ENCODE measurements at regions not wholly inside any gene's neighbourhood (a gene's known extent, or its start where the extent isn't known, plus 50 kb on each side); places are given as distances from the start of the nearest gene placed in this dataset.
"Not testable (repeated sequence)": the region's sequence is repeated elsewhere in the genome, so short reads cannot be mapped to it uniquely, and the experiment has no call there.

GRCh38 chr11:38384568-38384967 is 1786.5 kb upstream of the RAG2 start:
- no peak for DNase-seq

DNA sequence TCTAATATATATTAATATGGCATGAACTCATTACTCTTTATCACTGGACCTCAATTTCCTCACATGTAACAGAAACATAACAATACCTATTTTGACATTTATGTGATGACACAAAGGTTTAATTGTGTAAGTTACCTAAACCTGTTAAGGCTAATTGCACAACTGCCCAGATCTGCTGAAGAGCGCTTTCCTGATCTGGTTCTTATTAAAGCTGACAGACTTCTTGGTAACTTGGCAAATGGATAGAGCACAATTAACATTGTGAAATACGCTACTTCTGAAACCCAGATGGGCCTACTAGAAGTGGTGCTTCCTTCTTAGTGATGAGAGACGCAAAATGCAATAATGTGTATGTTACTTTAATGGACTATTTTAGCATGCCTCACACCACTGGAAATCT is 1767.2 kb upstream of the RAG2 start:
- no peak for DNase-seq

- no peak for DNase-seq
These were observed 1758.2 kb upstream of the RAG2 start for GRCh38 chr11:38356255-38356654.

DNA sequence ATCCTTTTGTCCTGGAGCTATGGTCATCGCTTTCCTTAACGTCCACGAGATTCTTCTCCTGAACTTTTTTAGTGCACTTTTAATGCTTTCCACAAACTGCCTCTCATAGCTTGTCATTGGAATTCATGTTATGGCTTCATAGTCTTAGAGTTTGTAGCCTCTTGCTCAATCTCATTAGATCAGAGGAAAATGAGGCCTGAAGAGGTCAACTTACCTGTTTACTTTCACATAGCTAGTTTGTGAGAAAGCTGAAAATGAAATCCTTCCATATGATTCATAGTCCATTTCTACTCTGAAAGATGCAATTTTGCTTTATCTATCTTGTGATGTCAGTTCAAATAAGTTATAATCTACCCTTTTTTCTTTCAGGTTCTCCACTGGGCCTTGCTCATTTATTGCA is 1747.2 kb upstream of the RAG2 start:
- no peak for DNase-seq

DNA sequence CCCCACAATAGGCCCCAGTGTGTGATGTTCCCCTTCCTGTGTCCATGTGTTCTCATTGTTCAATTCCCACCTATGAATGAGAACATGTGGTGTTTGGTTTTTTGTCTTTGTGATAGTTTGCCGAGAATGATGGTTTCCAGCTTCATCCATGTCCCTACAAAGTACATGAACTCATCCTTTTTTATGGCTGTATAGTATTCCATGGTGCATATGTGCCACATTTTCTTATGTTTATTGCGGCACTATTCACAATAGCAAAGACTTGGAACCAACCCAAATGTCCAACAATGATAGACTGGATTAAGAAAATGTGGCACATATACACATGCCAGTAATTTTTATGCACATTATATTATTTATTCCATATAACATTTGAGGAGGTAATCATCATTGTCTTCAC is 1743.6 kb upstream of the RAG2 start:
- not testable (repeated sequence) for DNase-seq

GRCh38 chr11:38339835-38340440 is 1741.9 kb upstream of the RAG2 start:
- DNase-seq = no peak

DNA sequence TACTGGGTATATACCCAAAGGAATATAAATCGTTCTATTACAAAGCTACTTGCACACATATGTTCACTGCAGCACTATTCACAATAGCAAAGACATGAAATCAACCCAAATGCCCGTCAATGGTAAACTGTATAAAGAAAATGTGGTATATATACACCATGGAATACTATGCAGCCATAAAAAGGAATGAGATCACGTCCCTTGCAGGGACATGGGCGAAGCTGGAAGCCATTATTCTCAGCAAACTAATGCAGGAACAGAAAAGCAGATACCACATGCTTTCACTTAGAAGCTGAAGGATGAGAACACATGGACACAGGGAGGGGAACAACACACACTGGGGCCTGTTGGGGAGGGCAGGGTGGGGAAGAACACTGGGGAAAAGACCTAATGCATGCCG is 1740.0 kb upstream of the RAG2 start:
- not testable (repeated sequence) for DNase-seq

GRCh38 chr11:38332046-38332445 is 1734.0 kb upstream of the RAG2 start:
- no peak for DNase-seq

- no peak for DNase-seq
These were observed 1732.5 kb upstream of the RAG2 start for GRCh38 chr11:38330578-38330977.

DNA sequence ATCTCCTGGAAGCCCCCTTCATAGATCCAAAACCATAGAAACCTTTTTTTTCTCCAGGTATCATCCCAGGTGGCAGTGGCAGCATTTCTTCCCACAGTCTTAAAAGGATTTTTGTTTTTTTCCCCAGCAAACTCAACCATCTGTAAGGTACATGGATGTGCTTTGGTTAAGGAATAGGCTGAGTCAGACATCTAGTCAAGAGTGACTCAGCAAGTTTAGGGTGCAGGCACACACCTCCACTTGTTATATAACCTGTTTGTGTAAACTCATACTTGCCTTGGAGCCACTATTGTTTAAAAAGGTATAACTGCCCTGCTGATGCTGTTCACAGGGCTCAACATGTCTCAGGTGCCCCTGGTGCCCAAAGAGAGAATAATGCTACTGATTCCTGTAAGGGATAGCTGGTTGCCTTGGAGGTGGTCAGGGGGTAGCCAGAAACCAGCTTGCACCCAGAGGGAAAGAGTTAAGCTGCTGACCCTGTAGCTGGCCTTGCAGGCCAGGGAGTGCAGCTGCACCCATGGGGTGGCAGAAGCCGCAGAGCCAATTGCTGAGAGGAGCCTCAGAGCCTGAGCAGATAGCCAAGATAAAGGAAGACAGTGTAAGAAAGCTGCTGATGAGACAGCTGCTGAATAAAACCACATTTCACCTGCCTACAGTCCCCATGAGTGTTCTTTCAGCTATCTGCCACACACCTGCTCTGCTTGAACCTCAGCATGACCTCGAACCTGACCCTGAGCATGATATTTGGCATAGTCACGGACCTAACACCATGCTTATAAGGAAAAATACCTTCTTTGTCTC is 1726.1 kb upstream of the RAG2 start:
- DNase-seq = no peak

- DNase-seq = no peak
These were observed 1717.1 kb upstream of the RAG2 start for GRCh38 chr11:38315151-38315550.

GRCh38 chr11:38307455-38307854 is 1709.4 kb upstream of the RAG2 start:
- DNase-seq = no peak

- no peak for DNase-seq
These were observed 1707.6 kb upstream of the RAG2 start for GRCh38 chr11:38305682-38306081.

GRCh38 chr11:38304926-38305325 is 1706.9 kb upstream of the RAG2 start:
- no peak for DNase-seq

- no peak for DNase-seq
These were observed 1704.5 kb upstream of the RAG2 start for GRCh38 chr11:38302564-38302963.

DNA sequence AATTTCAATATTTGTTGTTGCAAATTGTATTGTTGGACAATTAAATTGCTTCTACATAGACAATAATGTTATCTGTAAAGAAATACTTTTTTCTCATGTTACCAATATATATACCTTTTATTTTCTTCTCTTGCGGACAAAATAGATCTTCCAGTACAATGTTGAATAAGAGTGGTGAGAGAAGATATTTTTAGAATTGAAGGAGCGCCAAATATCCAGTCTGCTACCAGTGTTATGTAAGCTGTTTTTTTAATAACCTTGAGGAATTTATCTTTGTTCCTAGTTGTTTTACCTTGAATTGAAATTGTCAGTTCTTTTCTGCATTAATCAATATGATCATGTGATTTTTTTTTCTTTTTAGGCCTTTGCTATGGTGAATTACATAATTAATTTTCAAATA is 1702.5 kb upstream of the RAG2 start:
- no peak for DNase-seq

- DNase-seq = no peak
These were observed 1698.3 kb upstream of the RAG2 start for GRCh38 chr11:38296211-38296776.

GRCh38 chr11:38282718-38283117 is 1684.7 kb upstream of the RAG2 start:
- DNase-seq = no peak

DNA sequence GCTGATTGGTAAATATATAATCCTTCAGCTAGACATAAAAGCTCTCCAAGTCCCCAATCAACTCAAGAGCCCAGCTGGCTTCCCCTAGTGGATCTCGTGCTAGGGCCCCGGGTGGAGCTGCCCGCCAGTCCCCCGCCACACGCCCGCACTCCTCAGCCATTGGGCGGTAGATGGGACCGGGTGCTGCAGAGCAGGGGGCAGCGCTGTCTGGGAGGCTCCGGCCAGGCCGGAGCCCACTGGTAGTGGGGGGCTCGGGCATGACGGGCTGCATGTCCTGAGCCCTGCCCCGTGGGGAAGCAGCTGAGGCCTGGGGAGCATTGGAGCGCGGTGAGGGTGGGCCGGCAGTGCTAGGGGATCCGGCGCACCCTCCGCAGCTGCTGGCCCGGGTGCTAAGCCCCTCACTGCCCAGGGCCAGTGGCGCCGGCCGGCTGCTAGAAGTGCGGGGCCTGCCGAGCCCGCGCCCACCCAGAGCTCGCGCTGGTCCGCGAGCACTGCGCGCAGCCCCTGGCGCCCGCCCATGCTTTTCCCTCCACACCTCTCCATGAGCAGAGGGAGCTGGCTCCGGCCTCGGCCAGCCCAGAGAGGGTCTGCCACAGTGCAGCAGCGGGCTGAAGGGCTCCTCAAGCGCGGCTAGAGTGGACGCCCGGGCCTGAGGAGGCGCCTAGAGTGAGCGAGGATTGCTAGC is 1680.6 kb upstream of the RAG2 start:
- DNase-seq = no peak

DNA sequence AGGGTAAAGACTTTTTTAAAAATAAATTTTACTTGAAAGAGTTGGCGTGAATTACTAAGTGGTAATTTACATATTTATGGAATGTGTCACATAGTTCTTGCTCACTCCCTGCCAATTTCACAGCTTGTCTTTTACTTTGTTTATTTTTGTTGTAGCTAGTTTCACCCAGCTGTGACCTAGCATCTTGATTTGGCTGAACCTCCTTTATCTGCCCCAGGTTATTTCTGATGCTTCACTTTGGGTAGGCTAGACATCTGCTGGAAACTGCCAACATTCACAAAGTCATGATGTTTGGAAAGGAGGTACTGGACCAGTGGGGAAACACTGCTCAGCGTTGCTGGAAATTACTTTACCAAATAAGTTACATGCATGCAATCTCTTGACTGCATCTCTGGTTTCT is 1676.0 kb upstream of the RAG2 start:
- DNase-seq = no peak

DNA sequence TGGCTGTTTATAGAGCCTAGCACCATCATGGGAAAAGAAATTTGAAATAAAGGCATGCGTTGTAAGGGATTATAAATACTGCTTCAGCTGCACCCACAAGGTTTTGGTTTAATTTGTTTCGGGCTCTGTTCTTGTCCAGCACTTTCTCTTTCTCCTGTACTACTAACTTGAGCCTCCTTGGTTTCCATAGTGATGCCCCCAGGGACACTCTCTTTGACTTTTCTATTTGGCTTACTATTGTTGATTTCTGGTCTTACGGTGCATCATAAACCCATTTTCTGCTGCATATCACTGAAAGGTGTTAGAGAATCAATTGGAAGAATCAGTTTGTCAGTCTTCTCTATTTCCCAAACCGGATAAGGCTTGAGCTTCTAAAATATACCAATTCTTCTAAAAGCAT is 1674.3 kb upstream of the RAG2 start:
- DNase-seq = no peak

GRCh38 chr11:38266691-38267090 is 1668.7 kb upstream of the RAG2 start:
- DNase-seq = no peak

- DNase-seq = no peak
These were observed 1658.4 kb upstream of the RAG2 start for GRCh38 chr11:38256436-38256835.

DNA sequence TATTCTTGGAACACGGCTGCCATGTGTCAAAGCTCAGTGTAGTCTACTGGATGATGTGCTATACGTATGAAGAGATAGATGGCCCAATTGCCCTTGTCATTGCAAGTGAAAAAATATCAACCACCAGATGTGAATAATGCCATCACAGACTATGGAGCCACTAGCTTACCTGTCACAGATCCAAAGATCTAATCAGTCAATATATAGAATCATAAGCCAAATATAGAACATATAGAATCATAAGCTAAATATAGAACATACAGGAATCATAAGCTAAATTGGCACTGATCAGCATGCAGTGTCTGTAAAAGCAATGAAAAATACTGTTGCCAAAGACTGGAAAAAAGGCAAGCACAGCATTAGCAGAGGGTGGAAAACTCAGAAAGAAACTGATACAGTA is 1656.9 kb upstream of the RAG2 start:
- DNase-seq = no peak

Measured in activated naive CD4-positive, alpha-beta T cell (primary cell).